ENCODE measurements at regions not wholly inside any gene's neighbourhood (a gene's known extent, or its start where the extent isn't known, plus 50 kb on each side); places are given as distances from the start of the nearest gene placed in this dataset.

DNA sequence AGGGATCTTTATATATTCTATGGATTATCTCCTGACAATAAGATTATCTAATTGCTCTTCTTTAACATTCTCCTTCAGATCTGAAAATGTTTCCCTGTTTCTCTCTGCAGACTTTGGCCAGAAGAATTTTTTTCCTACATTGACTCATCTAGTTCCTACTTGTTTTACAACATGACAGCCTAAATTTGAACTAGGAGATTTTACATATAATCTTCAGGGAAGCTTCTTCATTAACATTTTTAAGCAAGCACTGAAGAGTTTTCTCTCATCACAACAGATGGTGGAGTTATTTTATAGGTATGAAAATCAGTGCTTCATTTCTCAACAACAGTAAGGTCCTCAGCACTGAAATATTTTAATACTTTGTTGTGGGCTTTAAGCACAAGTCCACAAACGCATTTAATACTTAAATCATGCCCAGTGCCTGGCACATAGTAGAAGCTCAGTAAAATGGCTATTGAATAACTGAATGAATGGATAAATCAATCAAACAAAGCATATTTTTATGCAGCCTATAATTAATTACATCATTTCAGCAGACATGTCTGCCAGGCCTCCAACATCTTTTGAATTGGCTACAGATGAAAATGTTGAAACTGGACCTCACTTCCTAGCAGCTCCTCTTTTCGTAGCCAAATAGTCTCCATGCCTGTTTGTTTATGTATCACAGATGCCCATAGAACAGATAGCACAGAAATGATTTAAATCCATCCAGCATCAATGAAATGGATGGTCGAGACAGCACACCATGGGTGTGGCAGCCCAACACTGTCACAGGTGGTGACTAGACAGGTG lies 117.3 kb upstream of the POU2AF2 start:
- H3K27ac ChIP-seq: no peak overlapping the region

DNA sequence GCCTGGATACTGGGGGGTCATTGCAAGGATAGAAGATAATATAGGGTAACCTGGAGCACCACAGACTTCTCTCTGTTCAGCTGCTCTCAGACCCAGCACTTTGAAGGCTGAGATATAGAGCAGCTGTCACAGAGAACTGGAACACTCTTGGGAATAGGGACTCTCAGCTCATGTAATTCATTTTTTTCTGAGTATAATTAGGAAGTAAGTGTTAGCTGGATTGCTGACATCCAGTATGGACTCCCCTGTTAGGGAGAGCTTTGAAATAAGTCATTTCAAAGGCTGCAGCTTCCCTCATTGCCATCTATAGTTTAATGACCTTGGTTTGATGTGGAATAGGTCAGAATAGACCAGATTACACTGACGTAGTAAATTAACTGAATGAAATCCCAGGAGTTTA lies 120.8 kb upstream of the POU2AF2 start:
- in situ Hi-C loops (cut with MboI; ENCODE audit: low pct_unique_long_range_greater_than_20kb in 2 of 9, low sequenced_read_pairs in 9 of 9, unreplicated experiment in 9 of 9): no loop called here
- peak in 5 of 8 experiments; percentile 52 to 97 (median 95) for ATAC-seq (replicated peaks in 6 of 8)
- H3K27ac ChIP-seq: peak overlapping the region in 1 of 2 donors; percentile 39
- H3K4me1 ChIP-seq (replicated peaks in 1 of 2): peaks cover 4 to 13% of the 10 kb centered on the region in 2 donors
- H3K4me3 ChIP-seq: no peak overlapping the region
- WGBS, 10 experiments: 0 to 60% (median 20%) methylated on average over 1 of the region's 1 CpG; no CpG with 5 or more reads in 3 of the 10 experiments

More for the DNA sequence above, 117.3 kb upstream of the POU2AF2 start:
- Histone ChIP-seq H3K4me1 (replicated peaks in 1 of 2) (peaks cover 4 to 13% of the 10 kb centered on the region in 2 donors), H3K4me3 (no peak overlapping the region)
- ATAC-seq (replicated peaks in 6 of 8): peak in 2 of 8 experiments; percentile 41 to 43
- 0 to 90% (median 80%) methylated on average over 1 to 3 of the region's 3 CpGs for WGBS, 10 experiments
- in situ Hi-C loops (cut with MboI; ENCODE audit: low pct_unique_long_range_greater_than_20kb in 2 of 9, low sequenced_read_pairs in 9 of 9, unreplicated experiment in 9 of 9): no loop called here

GRCh38 chr11:111123463-111124398 lies 121.8 kb upstream of the POU2AF2 start:
- ATAC-seq (replicated peaks in 6 of 8): no peak
- Histone ChIP-seq H3K4me1 (replicated peaks in 1 of 2) (peaks cover 4 to 13% of the 10 kb centered on the region in 2 donors), H3K4me3 (no peak overlapping the region), H3K27ac (no peak overlapping the region)
- 0 to 78% (median 50%) methylated on average over 1 of the region's 1 CpG; no CpG with 5 or more reads in 5 of the 10 experiments for WGBS, 10 experiments
- in situ Hi-C loops (cut with MboI; ENCODE audit: low pct_unique_long_range_greater_than_20kb in 2 of 9, low sequenced_read_pairs in 9 of 9, unreplicated experiment in 9 of 9): no loop called here

- peak in 3 of 8 experiments; percentile 76 to 86 (median 83) for ATAC-seq (replicated peaks in 6 of 8)
- in situ Hi-C loops (cut with MboI; ENCODE audit: low pct_unique_long_range_greater_than_20kb in 2 of 9, low sequenced_read_pairs in 9 of 9, unreplicated experiment in 9 of 9): no loop called here
- peaks cover 4 to 13% of the 10 kb centered on the region in 2 donors for H3K4me1 ChIP-seq (replicated peaks in 1 of 2)
- WGBS, 10 experiments: 0 to 88% (median 56%) methylated on average over 1 to 5 of the region's 6 CpGs; no CpG with 5 or more reads in 1 of the 10 experiments
- no peak overlapping the region for H3K4me3 ChIP-seq
- H3K27ac ChIP-seq: no peak overlapping the region
Observed at GRCh38 chr11:111120696-111121302, 124.7 kb upstream of the POU2AF2 start.

DNA sequence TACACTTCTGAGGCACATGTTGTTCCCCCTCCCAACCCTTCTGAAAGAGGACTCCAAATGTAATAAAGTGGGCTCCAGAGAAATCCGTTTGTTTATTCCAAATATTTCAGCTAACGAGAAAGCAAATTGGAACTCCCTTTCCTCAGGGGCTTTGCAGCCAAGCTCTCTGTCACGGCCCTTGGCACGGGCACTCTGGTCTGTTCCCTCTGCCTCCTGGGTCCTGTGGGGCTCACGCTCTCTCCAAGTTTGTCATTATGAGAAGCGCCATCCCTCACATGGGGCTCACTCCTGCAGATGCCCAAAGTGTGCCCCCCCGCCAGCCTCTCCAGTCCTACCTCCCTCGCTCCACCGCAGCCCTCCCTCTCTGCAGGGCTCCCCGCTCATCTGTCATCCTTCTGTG lies 125.4 kb upstream of the POU2AF2 start:
- no peak overlapping the region for H3K4me3 ChIP-seq
- H3K4me1 ChIP-seq (replicated peaks in 1 of 2): peaks cover 2 to 10% of the 10 kb centered on the region in 2 donors
- WGBS, 10 experiments: 7 to 94% (median 53%) methylated on average over 2 to 8 of the region's 10 CpGs; no CpG with 5 or more reads in 6 of the 10 experiments
- ATAC-seq (replicated peaks in 6 of 8): peak in 2 of 8 experiments; percentile 37 to 54
- in situ Hi-C loops (cut with MboI; ENCODE audit: low pct_unique_long_range_greater_than_20kb in 2 of 9, low sequenced_read_pairs in 9 of 9, unreplicated experiment in 9 of 9): no loop called here
- no peak overlapping the region for H3K27ac ChIP-seq

DNA sequence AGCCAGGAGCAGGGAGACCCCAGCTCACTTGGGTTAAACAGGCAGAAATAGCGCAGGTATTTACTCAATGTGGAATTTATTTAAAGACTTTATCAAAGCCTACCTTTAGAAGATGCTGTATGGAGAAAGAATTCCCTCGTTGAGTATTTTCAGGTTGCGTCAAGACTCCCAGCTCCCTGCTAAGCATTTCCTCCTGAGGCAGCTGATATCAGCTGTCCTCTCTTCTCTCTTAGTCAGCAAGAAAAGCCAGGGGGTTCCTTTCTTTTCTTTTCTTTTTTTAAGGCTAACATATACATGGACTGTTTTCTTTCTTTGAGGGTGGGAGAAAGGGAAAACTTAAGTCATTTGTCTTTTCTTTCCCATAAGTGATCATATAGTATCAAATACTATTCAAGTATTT lies 125.8 kb upstream of the POU2AF2 start:
- H3K27ac ChIP-seq: no peak overlapping the region
- peaks cover 0 to 6% of the 10 kb centered on the region in 2 donors for H3K4me1 ChIP-seq (replicated peaks in 1 of 2)
- 50 to 90% (median 80%) methylated on average over 1 to 3 of the region's 3 CpGs; no CpG with 5 or more reads in 1 of the 10 experiments for WGBS, 10 experiments
- no peak overlapping the region for H3K4me3 ChIP-seq
- ATAC-seq (replicated peaks in 6 of 8): no peak
- in situ Hi-C loops (cut with MboI; ENCODE audit: low pct_unique_long_range_greater_than_20kb in 2 of 9, low sequenced_read_pairs in 9 of 9, unreplicated experiment in 9 of 9): no loop called here

DNA sequence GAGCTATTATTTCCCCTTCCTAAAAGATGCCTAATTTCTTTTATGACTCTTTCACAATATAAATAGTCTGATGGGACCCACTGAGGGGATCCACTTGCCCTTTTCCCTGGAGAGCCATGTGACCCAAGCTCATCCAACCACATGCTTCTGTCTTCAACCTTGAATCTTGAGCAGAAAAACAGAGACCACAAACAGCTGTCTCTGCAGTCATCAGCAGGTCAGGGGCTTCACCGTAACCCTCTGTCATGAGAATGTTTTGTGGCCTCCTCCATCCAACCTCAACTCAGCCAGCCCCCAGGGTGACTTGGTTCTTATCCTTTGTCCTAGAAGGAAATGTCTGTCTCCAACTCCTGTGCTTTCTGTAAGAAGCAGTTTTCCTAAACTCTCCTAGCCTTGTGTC lies 129.6 kb upstream of the POU2AF2 start:
- no peak for ATAC-seq (replicated peaks in 6 of 8)
- H3K4me3 ChIP-seq: no peak overlapping the region
- H3K27ac ChIP-seq: no peak overlapping the region
- H3K4me1 ChIP-seq (replicated peaks in 1 of 2): no peaks in the 10 kb centered on the region
- in situ Hi-C loops (cut with MboI; ENCODE audit: low pct_unique_long_range_greater_than_20kb in 2 of 9, low sequenced_read_pairs in 9 of 9, unreplicated experiment in 9 of 9): no loop called here
- 38 to 100% (median 81%) methylated on average over 1 of the region's 1 CpG; no CpG with 5 or more reads in 4 of the 10 experiments for WGBS, 10 experiments

- H3K27ac ChIP-seq: no peak overlapping the region
- no peak overlapping the region for H3K4me3 ChIP-seq
- ATAC-seq (replicated peaks in 6 of 8): no peak
- no peaks in the 10 kb centered on the region for H3K4me1 ChIP-seq (replicated peaks in 1 of 2)
- in situ Hi-C loops (cut with MboI; ENCODE audit: low pct_unique_long_range_greater_than_20kb in 2 of 9, low sequenced_read_pairs in 9 of 9, unreplicated experiment in 9 of 9): no loop called here
Observed at GRCh38 chr11:111114091-111114490, 131.4 kb upstream of the POU2AF2 start.

GRCh38 chr11:111112614-111113013 lies 132.9 kb upstream of the POU2AF2 start:
- 20 to 100% (median 40%) methylated on average over 1 of the region's 1 CpG; no CpG with 5 or more reads in 5 of the 10 experiments for WGBS, 10 experiments
- Histone ChIP-seq H3K27ac (no peak overlapping the region), H3K4me3 (no peak overlapping the region), H3K4me1 (replicated peaks in 1 of 2) (no peaks in the 10 kb centered on the region)
- in situ Hi-C loops (cut with MboI; ENCODE audit: low pct_unique_long_range_greater_than_20kb in 2 of 9, low sequenced_read_pairs in 9 of 9, unreplicated experiment in 9 of 9): no loop called here
- ATAC-seq (replicated peaks in 6 of 8): no peak

GRCh38 chr11:111107501-111107900 lies 138.0 kb upstream of the POU2AF2 start:
- Histone ChIP-seq H3K4me1 (replicated peaks in 1 of 2) (no peaks in the 10 kb centered on the region), H3K27ac (no peak overlapping the region), H3K4me3 (no peak overlapping the region)
- ATAC-seq (replicated peaks in 6 of 8): no peak
- in situ Hi-C loops (cut with MboI; ENCODE audit: low pct_unique_long_range_greater_than_20kb in 2 of 9, low sequenced_read_pairs in 9 of 9, unreplicated experiment in 9 of 9): no loop called here

DNA sequence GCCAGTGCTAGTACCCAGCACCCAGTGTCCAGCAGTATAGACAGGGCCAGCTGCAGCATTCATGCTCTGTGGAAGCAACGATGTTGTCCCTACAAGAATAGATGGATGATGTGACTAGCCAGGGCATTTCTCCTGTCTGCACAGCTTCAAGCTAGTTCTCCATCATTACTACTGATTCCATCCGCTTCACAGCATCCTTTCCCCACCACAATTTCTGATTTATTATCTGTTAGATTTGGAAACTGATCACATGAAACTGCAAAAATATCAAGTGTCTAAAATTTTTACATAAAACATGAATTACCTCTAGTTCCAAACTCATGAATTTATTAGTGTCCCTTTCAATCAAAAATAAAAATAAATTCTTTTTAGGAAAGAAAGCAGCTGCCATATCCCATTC lies 138.9 kb upstream of the POU2AF2 start:
- H3K27ac ChIP-seq: no peak overlapping the region
- in situ Hi-C loops (cut with MboI; ENCODE audit: low pct_unique_long_range_greater_than_20kb in 2 of 9, low sequenced_read_pairs in 9 of 9, unreplicated experiment in 9 of 9): no loop called here
- no peaks in the 10 kb centered on the region for H3K4me1 ChIP-seq (replicated peaks in 1 of 2)
- no peak overlapping the region for H3K4me3 ChIP-seq
- peak in 1 of 8 experiments; percentile 45 for ATAC-seq (replicated peaks in 6 of 8)
- WGBS, 10 experiments: 50 to 100% (median 93%) methylated on average over 1 to 2 of the region's 2 CpGs; no CpG with 5 or more reads in 2 of the 10 experiments

- WGBS, 10 experiments: 78 to 100% (median 90%) methylated on average over 1 to 2 of the region's 2 CpGs; no CpG with 5 or more reads in 5 of the 10 experiments
- Histone ChIP-seq H3K4me1 (replicated peaks in 1 of 2) (no peaks in the 10 kb centered on the region), H3K4me3 (no peak overlapping the region), H3K27ac (no peak overlapping the region)
- in situ Hi-C loops (cut with MboI; ENCODE audit: low pct_unique_long_range_greater_than_20kb in 2 of 9, low sequenced_read_pairs in 9 of 9, unreplicated experiment in 9 of 9): no loop called here
- ATAC-seq (replicated peaks in 6 of 8): peak in 1 of 8 experiments; percentile 71
Observed at GRCh38 chr11:111105566-111105965, 140.0 kb upstream of the POU2AF2 start.

GRCh38 chr11:111104185-111104584 lies 141.3 kb upstream of the POU2AF2 start:
- peak in 2 of 8 experiments; percentile 50 to 57 for ATAC-seq (replicated peaks in 6 of 8)
- Histone ChIP-seq H3K27ac (no peak overlapping the region), H3K4me1 (replicated peaks in 1 of 2) (peaks cover 0 to 2% of the 10 kb centered on the region in 2 donors), H3K4me3 (no peak overlapping the region)
- in situ Hi-C loops (cut with MboI; ENCODE audit: low pct_unique_long_range_greater_than_20kb in 2 of 9, low sequenced_read_pairs in 9 of 9, unreplicated experiment in 9 of 9): no loop called here
